ENCODE measurements at regions not wholly inside any gene's neighbourhood (a gene's known extent, or its start where the extent isn't known, plus 50 kb on each side); places are given as distances from the start of the nearest gene placed in this dataset.

GRCh38 chr6:165844232-165844631 lies 181.2 kb upstream of the PDE10A start:
- TF ChIP-seq EZH2 (IDR thresholded peaks at IDR 0.05; ENCODE audit: borderline replicate concordance, low read length) (no peak), CTCF (conservative IDR thresholded peaks at IDR 0.05 in 1 of 2, IDR thresholded peaks at IDR 0.05 in 1 of 2; ENCODE audit: extremely low read depth in 1 of 2, insufficient read depth in 1 of 2, low read depth in 1 of 2, low read length in 2 of 2) (no peak)

All from mammary epithelial cell (primary cell).